Suppressor macrophage (primary cell): ENCODE measurements at regions not wholly inside any gene's neighbourhood (a gene's known extent, or its start where the extent isn't known, plus 50 kb on each side); places are given as distances from the start of the nearest gene placed in this dataset.

Source experiments
- DNase-seq, 4 experiments: peaks; one replicate each; pipeline ENCODE4 v3.0.0-alpha.2; 2020 to 2022

- DNase-seq: no peak
These were observed 111.8 kb downstream of the BANF2 start for GRCh38 chr20:17811628-17811965.

- peak in 1 of 4 experiments; percentile 21 for DNase-seq
These were observed 111.3 kb downstream of the BANF2 start for GRCh38 chr20:17810847-17811627.

GRCh38 chr20:17810062-17810631 is 110.4 kb downstream of the BANF2 start:
- DNase-seq: peak in 2 of 4 experiments; percentile 13 to 27

- DNase-seq: no peak
These were observed 109.7 kb downstream of the BANF2 start for GRCh38 chr20:17809362-17810061.

- DNase-seq: no peak
These were observed 109.0 kb downstream of the BANF2 start for GRCh38 chr20:17808782-17809181.

DNA sequence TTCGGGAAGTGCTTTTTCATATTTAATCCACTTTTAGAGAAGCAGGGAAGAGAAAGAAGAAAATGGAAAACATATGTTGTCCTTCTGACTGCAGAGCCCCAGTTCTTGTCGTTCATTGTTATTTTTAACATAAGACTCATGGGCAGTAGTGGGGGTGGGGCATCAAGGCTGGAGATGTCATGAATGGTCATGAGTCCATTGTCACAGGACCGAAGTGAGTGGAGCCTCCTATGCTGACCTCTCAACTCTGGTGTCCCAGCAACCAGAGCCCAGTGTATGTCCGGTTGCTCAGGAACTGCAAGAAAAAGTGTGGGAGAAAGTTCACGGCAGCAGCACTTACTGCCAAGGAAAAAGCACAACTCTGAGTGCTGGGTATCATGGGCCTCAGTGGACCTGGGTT is 108.6 kb downstream of the BANF2 start:
- DNase-seq: peak; percentile 60 to 84 (median 80)

- DNase-seq: peak in 1 of 4 experiments; percentile 19
These were observed 107.9 kb downstream of the BANF2 start for GRCh38 chr20:17807651-17808050.

DNA sequence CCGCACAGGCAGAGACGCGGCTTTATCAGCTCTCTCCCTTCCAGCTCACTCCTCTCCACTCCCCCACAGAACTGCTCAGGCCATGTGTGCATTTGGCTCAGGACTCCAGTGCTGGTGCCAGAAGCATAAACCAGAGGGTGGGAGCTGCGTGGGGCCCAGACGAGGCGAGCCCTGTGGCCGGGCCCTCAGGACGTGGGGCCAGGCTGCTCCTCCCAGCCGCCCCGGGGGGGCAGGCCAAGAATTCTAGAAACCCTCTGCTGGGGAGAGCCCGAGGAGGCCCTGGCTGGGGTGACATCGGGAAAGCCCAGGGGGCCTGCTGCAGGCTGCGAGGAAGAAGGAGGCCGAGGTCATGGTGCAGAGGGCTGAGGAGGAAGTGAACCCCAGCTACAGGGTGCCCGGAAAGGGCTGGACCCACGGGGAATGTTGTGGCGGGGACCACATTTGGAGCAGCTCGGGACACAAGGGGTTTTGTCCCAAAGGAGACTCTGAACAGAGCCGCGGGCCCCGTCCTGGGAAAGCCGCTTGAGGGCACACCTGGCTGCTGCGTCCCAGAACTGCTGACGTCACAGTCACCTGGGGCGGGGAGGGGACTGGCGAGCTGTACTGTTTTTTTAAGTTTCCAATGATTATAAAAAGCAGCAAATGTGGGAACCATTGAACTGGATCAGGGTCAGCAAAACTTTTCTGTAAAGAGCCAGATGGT is 107.1 kb downstream of the BANF2 start:
- DNase-seq: no peak

DNA sequence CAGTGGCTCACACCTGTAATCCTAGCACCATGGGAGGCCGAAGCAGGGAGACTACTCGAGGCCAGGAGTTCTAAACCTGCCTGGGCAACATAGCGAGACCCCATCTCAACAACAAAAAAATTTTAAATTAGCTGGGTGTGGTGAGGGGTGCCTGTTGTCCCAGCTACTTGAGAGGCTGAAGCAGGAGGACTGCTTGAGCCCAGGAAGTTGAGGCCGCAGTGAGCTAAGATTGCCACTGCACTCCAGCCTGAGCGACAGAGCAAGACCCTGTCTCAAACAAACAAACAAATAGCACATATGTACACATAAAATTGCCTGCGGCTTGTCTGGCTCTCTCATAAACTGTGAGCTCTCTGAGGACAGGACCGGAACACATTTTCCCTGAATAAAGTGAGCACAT is 106.3 kb downstream of the BANF2 start:
- no peak for DNase-seq

GRCh38 chr20:17803765-17804164 is 104.0 kb downstream of the BANF2 start:
- DNase-seq: peak in 1 of 4 experiments; percentile 15

- no peak for DNase-seq
These were observed 99.9 kb downstream of the BANF2 start for GRCh38 chr20:17799575-17800227.

- DNase-seq: no peak
These were observed 98.8 kb downstream of the BANF2 start for GRCh38 chr20:17798601-17799000.

GRCh38 chr20:17797579-17797978 is 97.8 kb downstream of the BANF2 start:
- no peak for DNase-seq

DNA sequence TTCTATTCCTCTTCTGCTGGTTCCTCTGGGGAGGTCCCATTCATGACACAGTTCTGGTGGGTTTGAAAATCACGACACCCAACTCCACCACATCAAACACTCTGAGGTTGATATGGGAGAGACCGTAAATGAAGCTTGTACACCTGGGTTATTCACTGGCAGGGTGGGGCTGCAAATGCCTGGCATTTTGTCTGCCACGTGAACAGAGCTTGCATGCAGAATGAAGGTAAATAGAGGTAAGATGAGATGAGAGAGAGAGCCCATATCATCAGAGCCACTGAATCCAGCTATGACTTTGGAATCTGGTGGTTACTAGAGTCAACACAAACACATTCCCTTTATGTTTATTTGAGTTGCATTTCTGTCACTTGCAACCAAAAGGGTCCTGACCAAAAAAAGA is 97.4 kb downstream of the BANF2 start:
- DNase-seq: no peak

DNA sequence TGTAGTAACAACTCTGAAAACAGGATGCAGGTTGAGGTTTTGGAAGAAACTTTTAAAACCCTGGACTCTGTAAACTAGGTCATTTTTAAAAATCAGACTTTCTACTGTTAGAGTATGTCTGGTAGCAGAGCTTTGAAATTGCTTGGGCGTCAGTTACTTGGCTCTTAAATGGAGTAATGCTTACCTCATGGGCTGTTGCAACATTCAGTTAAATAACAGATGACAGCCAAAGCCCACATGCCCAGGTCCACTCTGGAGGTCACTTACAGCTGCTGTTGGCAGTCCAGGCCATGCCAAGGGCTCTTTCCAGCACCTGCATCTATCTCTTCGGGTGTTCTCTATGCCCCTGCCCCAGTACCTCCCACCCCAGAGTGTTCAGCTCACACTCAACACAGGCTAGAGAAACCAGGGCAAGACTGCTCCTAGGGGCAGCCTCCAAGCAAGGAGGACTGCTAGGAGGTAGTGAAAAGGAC is 96.4 kb downstream of the BANF2 start:
- DNase-seq: peak; percentile 64 to 86 (median 76)

- DNase-seq: peak; percentile 62 to 84 (median 78)
These were observed 95.8 kb downstream of the BANF2 start for GRCh38 chr20:17795501-17796071.

DNA sequence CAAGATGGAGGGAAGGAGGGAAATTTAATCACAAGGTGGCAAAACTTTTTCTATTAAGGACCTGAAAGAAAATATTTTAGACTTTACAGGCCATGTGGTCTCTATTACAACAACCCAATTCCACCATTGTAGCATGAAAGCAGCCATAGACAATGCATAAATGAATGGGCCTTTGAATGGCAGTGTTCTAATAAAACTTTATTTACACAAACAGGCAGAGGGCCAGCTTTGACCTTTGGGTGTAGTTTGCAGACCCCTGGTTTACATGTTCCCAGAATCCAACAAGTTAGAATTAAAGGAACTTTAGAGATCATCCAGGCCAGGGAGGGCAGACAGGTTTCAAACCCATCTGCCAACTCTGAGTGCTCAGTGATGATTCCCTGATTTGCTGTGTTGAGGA is 95.2 kb downstream of the BANF2 start:
- DNase-seq: no peak

DNA sequence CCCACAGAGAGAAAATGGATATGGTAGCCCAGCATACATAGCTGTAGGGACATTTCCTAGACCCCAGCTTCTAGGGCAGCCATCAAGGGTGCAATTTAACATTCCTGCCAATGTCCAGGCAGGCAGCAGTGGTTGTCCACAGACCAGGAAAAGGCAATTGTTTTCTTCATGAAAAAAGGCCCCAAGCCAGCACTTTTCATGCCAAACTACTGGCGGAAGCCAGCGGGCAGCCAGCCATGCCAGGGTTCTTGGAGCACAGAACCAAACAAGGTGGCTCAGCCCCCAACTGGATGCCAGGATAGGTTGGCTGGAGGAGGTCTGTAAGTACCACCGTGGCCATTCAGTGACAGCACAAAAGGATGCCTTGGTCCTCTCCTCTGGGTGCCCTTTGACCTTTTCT is 94.6 kb downstream of the BANF2 start:
- DNase-seq: no peak

DNA sequence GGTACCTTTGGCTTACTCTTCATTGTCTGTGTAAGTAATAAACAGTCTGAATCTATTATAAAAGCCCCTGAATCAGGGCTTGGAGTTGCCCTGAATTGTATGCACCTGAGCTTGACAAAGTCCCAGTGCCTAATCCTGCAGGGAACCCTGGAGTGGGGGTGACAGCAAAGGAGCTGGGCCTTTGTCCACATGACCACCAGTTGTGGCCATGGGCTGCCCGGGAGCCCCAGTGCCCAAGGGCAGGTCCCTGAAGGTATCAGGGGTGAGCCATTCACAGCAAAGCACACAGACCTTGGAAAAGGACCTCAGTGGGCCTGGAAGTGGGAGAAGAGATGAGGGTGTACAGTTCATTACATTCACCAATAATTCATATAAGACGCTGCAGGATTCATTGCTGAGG is 94.2 kb downstream of the BANF2 start:
- DNase-seq: no peak

GRCh38 chr20:17790296-17790695 is 90.5 kb downstream of the BANF2 start:
- no peak for DNase-seq

DNA sequence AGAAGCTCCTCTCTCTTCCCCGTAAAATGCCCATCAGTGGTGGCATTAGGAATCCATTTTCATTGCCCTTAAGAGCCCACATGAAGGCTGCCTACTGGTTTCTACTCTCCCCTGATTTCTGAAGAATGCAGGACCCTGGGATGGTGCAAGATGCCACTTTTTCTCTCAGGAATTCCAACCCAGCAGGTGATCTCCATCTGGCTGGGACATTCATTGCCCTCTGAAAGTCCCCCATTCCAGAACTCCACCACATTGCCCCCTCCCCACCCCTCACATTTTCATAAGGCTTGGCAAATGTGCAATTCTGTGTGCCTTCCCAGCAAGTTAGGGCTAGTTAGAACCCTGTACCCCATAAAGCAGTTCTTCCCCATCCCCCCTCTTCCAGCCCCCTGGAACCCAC is 88.0 kb downstream of the BANF2 start:
- DNase-seq: no peak

DNA sequence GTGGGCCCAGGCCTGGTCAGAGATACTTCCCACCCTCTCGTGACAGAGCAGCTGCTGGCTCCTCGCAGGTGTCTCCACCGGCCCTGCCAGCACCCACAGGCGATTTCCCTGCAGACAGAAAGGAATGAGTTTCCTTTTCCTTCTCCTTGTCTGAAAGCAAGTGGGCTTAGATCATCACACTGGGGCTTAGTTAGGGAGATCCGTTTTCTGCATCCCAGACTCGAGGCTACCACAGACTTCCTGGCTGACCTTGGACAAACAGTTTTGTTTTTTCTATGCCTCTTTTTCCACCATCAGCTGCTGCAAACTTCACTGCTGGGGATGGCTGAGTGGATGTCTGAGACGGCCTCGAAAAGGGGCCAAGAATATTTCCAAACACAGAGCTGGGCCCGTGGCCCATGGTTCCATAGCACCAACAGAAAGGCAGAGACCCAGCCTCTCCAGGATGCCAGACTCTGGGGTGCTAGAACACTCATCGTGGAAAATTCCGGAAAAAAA is 86.5 kb downstream of the BANF2 start:
- DNase-seq: peak in 1 of 4 experiments; percentile 19
